ENCODE measurements at regions not wholly inside any gene's neighbourhood (a gene's known extent, or its start where the extent isn't known, plus 50 kb on each side); places are given as distances from the start of the nearest gene placed in this dataset.

DNA sequence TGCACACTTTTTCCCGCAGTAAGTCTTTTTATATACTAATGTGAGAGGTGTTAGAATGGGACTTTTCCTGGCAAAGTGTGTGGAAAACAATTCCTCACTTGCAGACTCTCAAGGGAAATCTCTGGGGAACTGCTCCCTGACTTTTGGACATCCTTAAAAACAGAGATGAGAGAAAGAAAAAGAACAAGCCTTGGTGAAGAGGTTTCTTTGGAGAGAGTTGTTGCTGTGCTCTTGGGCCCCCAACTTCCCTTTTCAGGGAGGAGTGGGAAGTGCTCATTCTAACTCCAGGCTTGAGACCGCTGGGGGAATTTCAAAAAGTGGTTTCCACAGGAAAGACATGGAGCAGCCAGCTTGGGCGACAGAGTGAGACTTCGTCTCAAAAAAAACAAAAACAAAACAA, 142.6 kb upstream of the SPRED2 start:
- TF ChIP-seq, protein P1, sequence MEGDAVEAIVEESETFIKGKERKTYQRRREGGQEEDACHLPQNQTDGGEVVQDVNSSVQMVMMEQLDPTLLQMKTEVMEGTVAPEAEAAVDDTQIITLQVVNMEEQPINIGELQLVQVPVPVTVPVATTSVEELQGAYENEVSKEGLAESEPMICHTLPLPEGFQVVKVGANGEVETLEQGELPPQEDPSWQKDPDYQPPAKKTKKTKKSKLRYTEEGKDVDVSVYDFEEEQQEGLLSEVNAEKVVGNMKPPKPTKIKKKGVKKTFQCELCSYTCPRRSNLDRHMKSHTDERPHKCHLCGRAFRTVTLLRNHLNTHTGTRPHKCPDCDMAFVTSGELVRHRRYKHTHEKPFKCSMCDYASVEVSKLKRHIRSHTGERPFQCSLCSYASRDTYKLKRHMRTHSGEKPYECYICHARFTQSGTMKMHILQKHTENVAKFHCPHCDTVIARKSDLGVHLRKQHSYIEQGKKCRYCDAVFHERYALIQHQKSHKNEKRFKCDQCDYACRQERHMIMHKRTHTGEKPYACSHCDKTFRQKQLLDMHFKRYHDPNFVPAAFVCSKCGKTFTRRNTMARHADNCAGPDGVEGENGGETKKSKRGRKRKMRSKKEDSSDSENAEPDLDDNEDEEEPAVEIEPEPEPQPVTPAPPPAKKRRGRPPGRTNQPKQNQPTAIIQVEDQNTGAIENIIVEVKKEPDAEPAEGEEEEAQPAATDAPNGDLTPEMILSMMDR (IDR thresholded peaks at IDR 0.05), result no peak
- TF ChIP-seq POLR2A (IDR thresholded peaks at IDR 0.05), result no peak
